ENCODE measurements at regions not wholly inside any gene's neighbourhood (a gene's known extent, or its start where the extent isn't known, plus 50 kb on each side); places are given as distances from the start of the nearest gene placed in this dataset.
"Not testable (repeated sequence)": the region's sequence is repeated elsewhere in the genome, so short reads cannot be mapped to it uniquely, and the experiment has no call there.

DNA sequence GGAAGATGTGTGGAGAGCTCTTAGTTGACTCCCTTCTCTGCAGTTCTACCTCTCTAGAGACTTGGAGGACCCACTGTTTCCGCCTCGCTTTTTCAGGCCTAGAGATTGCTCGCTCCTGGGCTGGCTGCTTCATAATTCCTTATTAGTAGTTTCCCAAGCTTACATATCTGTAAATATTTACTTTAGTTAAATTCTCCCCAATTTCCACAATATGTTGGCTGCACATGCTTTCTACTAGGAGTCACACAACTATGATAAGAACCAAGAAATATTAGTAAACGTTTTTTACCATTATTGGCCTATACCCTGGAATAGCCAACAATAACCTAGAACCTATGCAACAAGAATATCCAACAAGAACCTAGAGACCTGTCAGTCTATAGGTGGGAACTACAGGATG is 129.0 kb upstream of the RUNX1 start:
- DNase-seq, result no peak

DNA sequence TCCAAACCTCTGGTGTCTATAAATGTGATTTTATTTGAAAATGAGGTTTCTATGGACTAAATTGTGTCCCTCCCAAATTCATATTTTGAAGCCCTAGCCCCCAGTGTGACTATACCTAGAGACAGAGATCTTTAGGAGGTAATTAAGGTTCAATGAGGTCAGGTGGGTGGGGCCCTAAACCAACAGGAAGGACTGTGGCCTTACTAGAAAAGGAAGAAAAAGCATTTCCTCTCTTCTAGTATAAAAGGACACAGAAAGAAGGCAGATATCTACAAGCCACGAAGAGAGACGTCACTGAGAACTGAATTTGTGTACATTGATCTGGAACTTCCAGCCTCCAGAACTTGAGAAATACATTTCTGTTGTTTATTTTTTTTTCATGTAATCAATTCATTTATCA is 123.1 kb upstream of the RUNX1 start:
- DNase-seq, result no peak

DNA sequence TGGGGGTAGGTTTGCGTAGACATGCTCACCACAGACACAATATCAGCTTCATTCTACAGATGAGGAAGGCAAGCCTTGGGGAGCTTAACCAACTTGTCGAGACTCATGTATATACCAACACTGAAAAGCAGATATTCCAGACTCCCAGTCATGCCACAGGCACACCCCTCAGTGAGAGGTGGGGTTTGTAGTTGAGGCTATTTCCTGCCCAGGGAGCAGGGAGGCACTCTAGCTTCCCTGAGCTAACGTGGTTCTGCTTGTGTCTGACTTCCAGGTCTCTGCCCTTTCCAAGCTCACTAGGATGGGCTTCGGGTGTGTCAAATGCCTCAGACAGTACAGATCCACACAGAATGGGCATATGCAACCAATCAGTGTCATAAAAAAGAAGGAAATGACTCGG is 122.3 kb upstream of the RUNX1 start:
- no peak for DNase-seq

DNA sequence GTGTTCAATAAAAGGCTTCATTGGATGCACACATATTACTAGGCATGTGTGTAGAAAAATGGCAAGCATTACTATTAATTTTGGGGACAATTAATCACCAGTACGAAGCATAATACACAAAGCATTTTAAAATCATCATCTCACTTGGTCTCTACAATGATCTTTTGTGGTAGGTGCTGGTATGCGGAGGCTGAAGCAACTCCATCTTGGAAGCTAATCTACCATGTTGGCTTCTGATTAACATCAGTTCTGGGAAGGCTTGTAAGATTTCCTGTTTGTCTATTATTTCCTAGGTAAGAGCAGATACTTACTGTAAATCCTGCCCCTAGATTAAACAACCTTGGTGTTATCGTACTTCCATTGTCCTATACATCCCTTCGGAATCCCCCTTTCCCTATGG is 121.7 kb upstream of the RUNX1 start:
- DNase-seq, result no peak

DNA sequence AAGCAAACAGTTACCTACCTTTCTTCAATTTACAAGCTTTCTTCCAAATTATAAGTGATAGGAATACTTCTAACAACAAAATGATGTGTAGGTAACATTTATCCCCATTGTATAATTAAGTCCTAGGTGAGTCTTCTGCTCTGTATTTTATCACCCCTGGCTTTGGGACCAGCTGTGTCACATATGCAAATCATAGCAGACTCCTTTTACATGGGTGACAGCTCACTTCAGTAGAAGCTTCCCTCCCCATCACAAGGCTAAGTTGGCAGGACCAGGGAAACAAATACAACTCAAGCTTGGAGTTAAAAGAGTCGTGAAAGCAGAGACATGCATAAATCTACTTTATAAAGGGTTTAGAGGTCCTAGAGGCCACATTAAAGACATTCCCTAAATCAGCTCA is 121.1 kb upstream of the RUNX1 start:
- no peak for DNase-seq

DNA sequence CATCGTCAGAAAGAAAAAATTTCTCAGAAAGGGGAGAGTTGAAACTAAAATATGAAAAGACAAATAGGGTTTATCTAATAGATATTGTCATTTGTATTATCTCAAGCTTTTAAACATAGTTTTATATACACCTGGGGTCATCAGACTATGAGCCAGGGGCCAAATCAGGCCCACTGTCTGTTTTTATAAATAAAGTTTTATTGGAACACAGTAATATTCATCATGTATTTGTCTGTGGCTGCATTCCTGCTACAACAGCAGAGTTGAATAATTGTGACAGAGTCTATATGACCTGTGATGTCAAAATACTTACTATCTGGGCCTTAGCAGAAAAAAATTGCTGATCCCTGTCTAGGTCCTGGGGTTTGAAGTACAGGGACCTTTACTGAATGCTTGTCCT is 120.5 kb upstream of the RUNX1 start:
- DNase-seq, result no peak

- no peak for DNase-seq
These were observed 119.6 kb upstream of the RUNX1 start for GRCh38 chr21:35168735-35169134.

DNA sequence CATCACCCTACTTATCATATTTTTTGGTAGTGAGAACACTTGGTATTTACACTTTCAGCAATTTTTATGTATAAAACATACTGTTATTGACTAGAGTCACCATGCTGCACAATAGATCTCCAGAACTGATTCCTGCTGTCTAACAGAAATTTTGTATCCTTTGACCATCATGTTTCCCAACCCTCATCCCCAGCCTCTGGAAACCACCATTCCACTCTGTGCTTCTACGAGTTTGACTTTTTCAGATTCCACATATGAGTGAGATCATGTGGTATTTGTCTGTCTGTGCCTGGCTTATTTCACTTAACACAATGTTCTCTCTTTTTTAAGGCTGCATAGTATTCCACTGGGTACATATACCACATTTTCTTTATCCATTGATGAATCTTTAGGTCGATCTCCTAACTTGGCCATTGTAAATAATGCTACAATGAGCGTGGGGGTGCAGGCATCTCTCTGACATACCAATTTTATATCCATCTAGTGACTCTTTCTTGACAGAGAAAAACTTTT is 115.9 kb upstream of the RUNX1 start:
- DNase-seq, result no peak

DNA sequence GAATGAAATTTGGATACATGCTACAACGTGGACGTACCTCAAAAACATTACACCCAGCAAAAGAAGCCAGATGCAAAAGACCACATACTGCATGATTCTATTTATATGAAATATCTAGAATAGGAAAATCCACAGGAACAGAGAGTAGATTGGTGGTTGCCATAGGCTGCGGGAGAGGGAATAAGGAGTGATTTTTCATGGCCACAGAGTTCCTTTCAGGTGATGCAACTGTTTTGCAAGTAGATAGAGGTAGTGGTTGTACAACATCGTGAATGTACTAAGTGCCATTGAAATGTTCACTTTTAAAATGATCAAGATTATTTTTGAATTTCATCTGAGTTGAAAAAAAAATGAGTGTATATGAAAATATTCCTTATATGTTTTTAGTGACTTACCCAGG is 115.3 kb upstream of the RUNX1 start:
- DNase-seq, result no peak

DNA sequence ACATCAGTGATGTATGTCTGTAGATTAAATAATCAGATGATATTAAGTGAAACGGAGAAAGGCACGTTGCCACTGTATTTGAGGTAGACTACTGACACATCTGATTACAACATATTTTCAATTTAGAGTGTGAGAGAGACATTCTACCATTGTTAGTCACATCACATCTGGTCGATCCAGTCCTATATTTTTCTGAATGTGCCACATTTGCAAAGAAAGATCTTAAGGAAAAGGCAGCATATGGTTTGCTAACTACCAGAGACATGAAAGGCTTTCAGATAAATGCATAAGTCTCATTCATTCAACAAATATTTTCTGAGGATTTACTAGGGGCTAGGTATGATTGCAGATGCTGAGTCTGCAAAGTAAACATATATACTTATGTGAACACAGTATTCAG is 114.3 kb upstream of the RUNX1 start:
- DNase-seq, result no peak

- no peak for DNase-seq
These were observed 113.7 kb upstream of the RUNX1 start for GRCh38 chr21:35162831-35163230.

DNA sequence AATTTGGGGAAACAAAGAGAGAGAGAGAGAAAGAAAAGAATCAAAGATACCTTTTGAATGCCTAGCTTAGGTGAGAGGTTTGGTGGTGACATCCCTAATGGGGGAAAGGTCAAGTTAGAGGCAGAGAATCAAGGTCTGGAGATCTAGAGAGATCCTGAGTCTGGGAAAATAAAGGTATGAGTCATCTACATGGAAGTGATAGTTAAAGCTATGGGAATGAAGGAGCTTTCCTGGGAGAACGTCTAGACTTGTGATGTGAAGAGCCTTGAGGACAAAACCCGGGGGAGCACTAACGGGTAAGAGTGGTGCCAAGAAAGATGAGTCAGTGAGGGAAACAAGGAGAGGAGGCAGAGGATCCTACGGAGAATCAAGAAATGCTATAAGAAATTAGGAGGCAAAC is 110.8 kb upstream of the RUNX1 start:
- no peak for DNase-seq

DNA sequence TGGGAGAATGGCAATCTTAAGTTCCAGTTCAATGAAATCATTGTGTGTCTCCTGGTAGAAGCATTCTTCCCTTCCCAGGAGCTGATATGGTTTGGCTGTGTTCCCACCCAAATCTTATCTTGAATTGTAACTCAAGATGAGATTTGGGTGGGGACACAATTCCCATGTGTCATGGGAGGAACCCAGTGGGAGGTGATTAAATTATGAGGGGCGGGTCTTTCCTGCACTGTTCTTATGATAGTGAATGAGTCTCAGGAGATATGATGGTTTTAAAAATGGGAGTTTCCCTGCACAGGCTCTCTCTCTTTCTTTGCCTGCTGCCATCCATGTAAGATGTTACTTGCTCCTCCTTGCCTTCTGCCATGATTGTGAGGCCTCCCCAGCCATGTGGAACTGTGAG is 108.3 kb upstream of the RUNX1 start:
- DNase-seq, result not testable (repeated sequence)

GRCh38 chr21:35156293-35157278 is 107.5 kb upstream of the RUNX1 start:
- no peak for DNase-seq

DNA sequence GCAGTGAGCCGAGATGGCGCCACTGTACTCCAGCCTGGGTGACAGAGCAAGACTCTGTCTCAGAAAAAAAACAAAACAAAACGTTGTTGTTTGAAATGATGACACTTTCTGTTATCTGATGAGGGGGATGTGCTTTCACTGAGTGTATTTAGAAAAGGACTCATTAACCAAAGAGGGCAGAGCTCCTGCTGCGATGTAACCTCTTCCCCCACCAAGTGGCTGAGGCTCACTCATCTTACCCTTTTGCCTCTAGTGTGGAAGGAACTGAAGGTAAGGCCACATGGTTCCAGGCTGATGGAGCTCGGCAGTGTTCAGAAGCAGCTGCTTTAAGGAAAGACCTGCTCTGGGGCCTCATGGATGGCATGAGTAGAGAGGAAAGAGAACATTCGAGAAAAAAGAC is 105.7 kb upstream of the RUNX1 start:
- no peak for DNase-seq

GRCh38 chr21:35153671-35154070 is 104.6 kb upstream of the RUNX1 start:
- no peak for DNase-seq

- no peak for DNase-seq
These were observed 101.6 kb upstream of the RUNX1 start for GRCh38 chr21:35150562-35151226.

GRCh38 chr21:35149698-35150097 is 100.6 kb upstream of the RUNX1 start:
- DNase-seq, result no peak

- no peak for DNase-seq
These were observed 98.3 kb upstream of the RUNX1 start for GRCh38 chr21:35147439-35147838.

GRCh38 chr21:35145626-35146233 is 96.6 kb upstream of the RUNX1 start:
- DNase-seq, result no peak

DNA sequence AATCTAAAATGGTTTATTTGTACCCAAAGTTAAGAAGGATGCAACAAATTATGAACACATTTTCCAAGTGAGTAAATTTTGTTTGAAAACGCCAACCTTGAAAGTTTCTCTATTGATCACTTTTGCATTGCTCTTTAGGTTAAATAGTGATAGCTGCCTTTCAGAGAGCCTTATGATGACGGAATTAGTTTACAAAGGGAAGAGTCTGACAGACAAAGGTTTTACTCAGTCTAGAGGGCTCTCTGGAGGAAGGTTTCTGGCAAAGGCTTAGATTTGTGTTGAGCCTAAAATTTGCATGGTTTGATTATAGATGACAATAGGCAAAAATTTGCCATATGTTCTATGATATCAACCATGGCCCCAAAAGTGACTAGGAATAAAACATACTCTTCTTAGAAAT is 95.9 kb upstream of the RUNX1 start:
- DNase-seq, result no peak

- no peak for DNase-seq
These were observed 93.1 kb upstream of the RUNX1 start for GRCh38 chr21:35142036-35142815.

GRCh38 chr21:35139382-35139715 is 90.2 kb upstream of the RUNX1 start:
- DNase-seq, result no peak
